ENCODE measurements at regions not wholly inside any gene's neighbourhood (a gene's known extent, or its start where the extent isn't known, plus 50 kb on each side); places are given as distances from the start of the nearest gene placed in this dataset.

DNA sequence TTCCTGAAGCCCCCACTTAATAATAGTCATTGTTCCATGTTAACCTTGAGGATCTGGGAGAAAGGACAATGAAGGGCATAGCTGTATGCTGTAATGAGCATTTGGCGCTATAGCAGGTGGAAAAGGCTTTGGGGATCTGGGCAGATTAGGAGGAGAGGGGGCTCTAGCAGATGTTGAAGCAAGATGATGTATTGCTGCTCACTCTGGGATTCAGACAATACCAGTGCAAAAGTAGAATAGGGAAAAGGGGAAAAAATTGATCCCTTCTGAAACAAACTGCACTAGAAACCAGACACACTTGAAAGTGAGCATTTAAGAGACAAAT, 575.3 kb upstream of the MEF2C start:
- intact Hi-C loops (cut with DNase I) = no loop called here
- no peaks in the 10 kb centered on the region for H3K27me3 ChIP-seq (ENCODE audit: control insufficient read depth, insufficient read depth, low read length)
- no peak for FAIRE-seq
- H3K27ac ChIP-seq (ENCODE audit: low read depth in 2 of 2, low read length in 2 of 2) = no peak overlapping the region
- no peaks in the 10 kb centered on the region for H3K36me3 ChIP-seq (ENCODE audit: control insufficient read depth in 2 of 3, insufficient read depth in 3 of 3, low read length in 3 of 3)
- H3K4me3 ChIP-seq (ENCODE audit: low read length in 3 of 3) = no peak overlapping the region
- TF ChIP-seq, protein P1, sequence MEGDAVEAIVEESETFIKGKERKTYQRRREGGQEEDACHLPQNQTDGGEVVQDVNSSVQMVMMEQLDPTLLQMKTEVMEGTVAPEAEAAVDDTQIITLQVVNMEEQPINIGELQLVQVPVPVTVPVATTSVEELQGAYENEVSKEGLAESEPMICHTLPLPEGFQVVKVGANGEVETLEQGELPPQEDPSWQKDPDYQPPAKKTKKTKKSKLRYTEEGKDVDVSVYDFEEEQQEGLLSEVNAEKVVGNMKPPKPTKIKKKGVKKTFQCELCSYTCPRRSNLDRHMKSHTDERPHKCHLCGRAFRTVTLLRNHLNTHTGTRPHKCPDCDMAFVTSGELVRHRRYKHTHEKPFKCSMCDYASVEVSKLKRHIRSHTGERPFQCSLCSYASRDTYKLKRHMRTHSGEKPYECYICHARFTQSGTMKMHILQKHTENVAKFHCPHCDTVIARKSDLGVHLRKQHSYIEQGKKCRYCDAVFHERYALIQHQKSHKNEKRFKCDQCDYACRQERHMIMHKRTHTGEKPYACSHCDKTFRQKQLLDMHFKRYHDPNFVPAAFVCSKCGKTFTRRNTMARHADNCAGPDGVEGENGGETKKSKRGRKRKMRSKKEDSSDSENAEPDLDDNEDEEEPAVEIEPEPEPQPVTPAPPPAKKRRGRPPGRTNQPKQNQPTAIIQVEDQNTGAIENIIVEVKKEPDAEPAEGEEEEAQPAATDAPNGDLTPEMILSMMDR (IDR thresholded peaks at IDR 0.05; ENCODE audit: borderline replicate concordance, extremely low read depth, insufficient read depth) = no peak
- no peaks in the 10 kb centered on the region for H3K9me3 ChIP-seq (ENCODE audit: control insufficient read depth in 2 of 3, insufficient read depth in 1 of 3, low read length in 3 of 3)
- H3K4me1 ChIP-seq (ENCODE audit: control insufficient read depth in 2 of 3, insufficient read depth in 2 of 3, low read depth in 1 of 3, low read length in 3 of 3) = no peaks in the 10 kb centered on the region
- no peak for DNase-seq
- H3K9ac ChIP-seq (ENCODE audit: low read length in 3 of 3) = no peak overlapping the region

DNA sequence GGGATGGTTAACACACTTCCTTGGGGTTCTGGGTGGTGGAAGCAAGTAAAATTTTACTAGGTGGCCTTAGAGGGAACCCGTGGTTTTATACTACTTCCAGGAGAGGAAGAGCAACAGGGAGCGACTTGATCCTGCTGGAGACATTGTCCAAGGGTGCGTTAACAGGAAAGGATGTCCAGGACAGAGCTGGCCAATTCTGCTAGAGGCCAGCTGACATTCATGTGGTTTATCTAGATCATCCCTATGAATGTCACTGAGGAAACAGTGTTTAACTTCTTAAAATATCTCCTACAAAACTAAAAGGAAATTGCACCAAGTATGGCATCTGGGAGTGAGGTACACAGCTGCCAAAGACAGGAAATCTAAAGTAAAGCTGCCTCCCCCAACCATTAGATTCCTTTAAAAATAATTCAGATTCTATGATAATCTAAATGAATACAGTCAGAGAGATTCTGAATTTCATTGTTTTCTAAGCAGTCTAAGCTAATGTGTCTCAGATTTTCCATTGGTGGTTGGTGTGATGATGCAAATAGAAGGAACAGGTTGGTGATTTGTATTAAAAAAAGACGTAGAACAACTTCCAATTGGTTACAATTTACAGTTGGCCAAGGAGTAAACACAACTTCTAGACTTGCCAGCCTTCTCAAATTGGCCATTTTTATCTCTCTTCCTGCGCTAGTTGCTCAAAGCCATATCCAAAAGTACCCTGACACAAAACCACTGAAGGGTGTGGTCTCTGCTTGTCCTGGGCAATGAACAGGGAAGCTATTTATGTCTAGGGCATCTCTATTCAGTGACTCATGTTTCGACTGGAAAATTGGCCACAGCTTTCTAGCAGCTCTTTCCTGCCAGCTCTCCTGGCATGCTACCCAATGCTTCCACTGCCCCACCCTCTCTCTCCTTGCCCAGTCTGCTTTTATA, 574.7 kb upstream of the MEF2C start:
- no peak overlapping the region for H3K9ac ChIP-seq (ENCODE audit: low read length in 3 of 3)
- no peak overlapping the region for H3K27ac ChIP-seq (ENCODE audit: low read depth in 2 of 2, low read length in 2 of 2)
- no peaks in the 10 kb centered on the region for H3K27me3 ChIP-seq (ENCODE audit: control insufficient read depth, insufficient read depth, low read length)
- H3K4me3 ChIP-seq (ENCODE audit: low read length in 3 of 3) = no peak overlapping the region
- no peaks in the 10 kb centered on the region for H3K36me3 ChIP-seq (ENCODE audit: control insufficient read depth in 2 of 3, insufficient read depth in 3 of 3, low read length in 3 of 3)
- intact Hi-C loops (cut with DNase I) = no loop called here
- no peaks in the 10 kb centered on the region for H3K4me1 ChIP-seq (ENCODE audit: control insufficient read depth in 2 of 3, insufficient read depth in 2 of 3, low read depth in 1 of 3, low read length in 3 of 3)
- H3K9me3 ChIP-seq (ENCODE audit: control insufficient read depth in 2 of 3, insufficient read depth in 1 of 3, low read length in 3 of 3) = no peaks in the 10 kb centered on the region
- FAIRE-seq (no peak), DNase-seq (peak in 1 of 5 donors; percentile 51)
- TF ChIP-seq, protein P1 (IDR thresholded peaks at IDR 0.05; ENCODE audit: borderline replicate concordance, extremely low read depth, insufficient read depth) = no peak

DNA sequence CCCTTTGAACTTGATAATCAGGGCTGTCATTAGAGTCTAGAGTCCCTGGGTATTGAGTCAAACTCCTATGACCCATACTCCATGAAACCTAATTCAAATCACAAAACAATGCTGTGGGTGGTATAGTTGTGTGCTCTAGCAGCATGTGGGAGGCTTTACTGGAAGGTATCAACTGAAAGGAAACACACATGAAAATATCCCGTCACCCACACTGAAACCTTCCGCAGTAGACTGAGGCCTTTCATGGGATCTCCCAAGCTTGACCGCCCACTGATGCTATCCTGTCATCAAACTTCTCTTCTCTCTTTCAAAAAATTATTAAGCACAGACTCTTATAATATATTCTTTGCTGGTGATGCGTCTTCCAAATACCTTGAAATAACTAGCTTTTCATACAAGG, 569.1 kb upstream of the MEF2C start:
- Histone ChIP-seq H3K4me1 (ENCODE audit: control insufficient read depth in 2 of 3, insufficient read depth in 2 of 3, low read depth in 1 of 3, low read length in 3 of 3) (no peaks in the 10 kb centered on the region), H3K9me3 (ENCODE audit: control insufficient read depth in 2 of 3, insufficient read depth in 1 of 3, low read length in 3 of 3) (no peaks in the 10 kb centered on the region), H3K27me3 (ENCODE audit: control insufficient read depth, insufficient read depth, low read length) (no peaks in the 10 kb centered on the region), H3K36me3 (ENCODE audit: control insufficient read depth in 2 of 3, insufficient read depth in 3 of 3, low read length in 3 of 3) (no peaks in the 10 kb centered on the region), H3K9ac (ENCODE audit: low read length in 3 of 3) (no peak overlapping the region), H3K27ac (ENCODE audit: low read depth in 2 of 2, low read length in 2 of 2) (no peak overlapping the region), H3K4me3 (ENCODE audit: low read length in 3 of 3) (no peak overlapping the region)
- intact Hi-C loops (cut with DNase I) = no loop called here
- DNase-seq = no peak
- FAIRE-seq = no peak
- TF ChIP-seq, protein P1 (IDR thresholded peaks at IDR 0.05; ENCODE audit: borderline replicate concordance, extremely low read depth, insufficient read depth) = no peak
